Islet precursor cell (in vitro differentiated cells): ENCODE measurements at regions not wholly inside any gene's neighbourhood (a gene's known extent, or its start where the extent isn't known, plus 50 kb on each side); places are given as distances from the start of the nearest gene placed in this dataset.
"Not testable (repeated sequence)": the region's sequence is repeated elsewhere in the genome, so short reads cannot be mapped to it uniquely, and the experiment has no call there.

Source experiments
- DNase-seq: peaks from one replicate; pipeline ENCODE4 v3.0.0-alpha.2; 2018

- no peak for DNase-seq
Observed at GRCh38 chr1:194474701-194475100, 1288.3 kb upstream of the B3GALT2 start.

- DNase-seq = no peak
Observed at GRCh38 chr1:194473766-194474165, 1287.4 kb upstream of the B3GALT2 start.

GRCh38 chr1:194469282-194469681 is 1282.9 kb upstream of the B3GALT2 start:
- DNase-seq = no peak

GRCh38 chr1:194466706-194467105 is 1280.3 kb upstream of the B3GALT2 start:
- DNase-seq = no peak

GRCh38 chr1:194447636-194448035 is 1261.2 kb upstream of the B3GALT2 start:
- no peak for DNase-seq

- DNase-seq = no peak
Observed at GRCh38 chr1:194445244-194445643, 1258.8 kb upstream of the B3GALT2 start.

- DNase-seq = no peak
Observed at GRCh38 chr1:194442901-194443575, 1256.6 kb upstream of the B3GALT2 start.

GRCh38 chr1:194437135-194437534 is 1250.7 kb upstream of the B3GALT2 start:
- no peak for DNase-seq

- DNase-seq = no peak
Observed at GRCh38 chr1:194431121-194431520, 1244.7 kb upstream of the B3GALT2 start.

- DNase-seq = no peak
Observed at GRCh38 chr1:194420706-194421105, 1234.3 kb upstream of the B3GALT2 start.

GRCh38 chr1:194419721-194420120 is 1233.3 kb upstream of the B3GALT2 start:
- no peak for DNase-seq

- no peak for DNase-seq
Observed at GRCh38 chr1:194410756-194411155, 1224.3 kb upstream of the B3GALT2 start.

GRCh38 chr1:194407238-194407637 is 1220.8 kb upstream of the B3GALT2 start:
- DNase-seq = not testable (repeated sequence)

- no peak for DNase-seq
Observed at GRCh38 chr1:194394676-194395075, 1208.3 kb upstream of the B3GALT2 start.

GRCh38 chr1:194387531-194387930 is 1201.1 kb upstream of the B3GALT2 start:
- DNase-seq = no peak

GRCh38 chr1:194378517-194378916 is 1192.1 kb upstream of the B3GALT2 start:
- DNase-seq = no peak

GRCh38 chr1:194374649-194375048 is 1188.2 kb upstream of the B3GALT2 start:
- DNase-seq = no peak

- no peak for DNase-seq
Observed at GRCh38 chr1:194372266-194372665, 1185.9 kb upstream of the B3GALT2 start.

- no peak for DNase-seq
Observed at GRCh38 chr1:194369622-194370021, 1183.2 kb upstream of the B3GALT2 start.

- DNase-seq = no peak
Observed at GRCh38 chr1:194369060-194369459, 1182.6 kb upstream of the B3GALT2 start.

GRCh38 chr1:194367121-194367520 is 1180.7 kb upstream of the B3GALT2 start:
- DNase-seq = no peak

GRCh38 chr1:194366705-194367104 is 1180.3 kb upstream of the B3GALT2 start:
- DNase-seq = no peak

GRCh38 chr1:194362327-194362726 is 1175.9 kb upstream of the B3GALT2 start:
- no peak for DNase-seq

- no peak for DNase-seq
Observed at GRCh38 chr1:194361374-194362131, 1175.1 kb upstream of the B3GALT2 start.

- no peak for DNase-seq
Observed at GRCh38 chr1:194358208-194358581, 1171.8 kb upstream of the B3GALT2 start.
